Amygdala (tissue), 56 donors: ENCODE measurements at regions not wholly inside any gene's neighbourhood (a gene's known extent, or its start where the extent isn't known, plus 50 kb on each side); places are given as distances from the start of the nearest gene placed in this dataset.

ENCODE experiments used
- DNase-seq, 56 donors: peaks; one replicate each; lab custom pipeline; 2025; lab: John Stamatoyannopoulos, UW

- no peak for DNase-seq
These were observed 923.4 kb downstream of the REEP3 start for GRCh38 chr10:64444564-64444963.

- no peak for DNase-seq
These were observed 928.4 kb downstream of the REEP3 start for GRCh38 chr10:64449603-64450002.

- DNase-seq: no peak
These were observed 929.1 kb downstream of the REEP3 start for GRCh38 chr10:64450312-64450711.

- DNase-seq: no peak
These were observed 933.8 kb downstream of the REEP3 start for GRCh38 chr10:64454962-64455361.

GRCh38 chr10:64458306-64458705, 937.1 kb downstream of the REEP3 start:
- DNase-seq: no peak

- no peak for DNase-seq
These were observed 942.2 kb downstream of the REEP3 start for GRCh38 chr10:64463406-64463805.

- no peak for DNase-seq
These were observed 944.5 kb downstream of the REEP3 start for GRCh38 chr10:64465653-64466052.

- no peak for DNase-seq
These were observed 947.0 kb downstream of the REEP3 start for GRCh38 chr10:64468219-64468618.

- DNase-seq: no peak
These were observed 955.3 kb downstream of the REEP3 start for GRCh38 chr10:64476506-64476905.

- no peak for DNase-seq
These were observed 956.6 kb downstream of the REEP3 start for GRCh38 chr10:64477791-64478190.

GRCh38 chr10:64484811-64485330, 963.7 kb downstream of the REEP3 start:
- no peak for DNase-seq

GRCh38 chr10:64486149-64486548, 964.9 kb downstream of the REEP3 start:
- no peak for DNase-seq

GRCh38 chr10:64486901-64487300, 965.7 kb downstream of the REEP3 start:
- no peak for DNase-seq

- DNase-seq: no peak
These were observed 973.7 kb downstream of the REEP3 start for GRCh38 chr10:64494901-64495300.

GRCh38 chr10:64497306-64497705, 976.1 kb downstream of the REEP3 start:
- no peak for DNase-seq

GRCh38 chr10:64501807-64502206, 980.6 kb downstream of the REEP3 start:
- DNase-seq: no peak

GRCh38 chr10:64502936-64503335, 981.7 kb downstream of the REEP3 start:
- no peak for DNase-seq

- DNase-seq: peak in 1 of 56 donors; percentile 30
These were observed 982.2 kb downstream of the REEP3 start for GRCh38 chr10:64503429-64503828.

GRCh38 chr10:64505501-64505900, 984.3 kb downstream of the REEP3 start:
- no peak for DNase-seq

- no peak for DNase-seq
These were observed 985.8 kb downstream of the REEP3 start for GRCh38 chr10:64506963-64507362.

- DNase-seq: peak in 1 of 56 donors; percentile 0
These were observed 986.4 kb downstream of the REEP3 start for GRCh38 chr10:64507651-64508028.

GRCh38 chr10:64508029-64508661, 986.9 kb downstream of the REEP3 start:
- peak in 5 of 56 donors; percentile 4 to 39 (median 17) for DNase-seq
